HG03066 (cell line): ENCODE measurements at regions not wholly inside any gene's neighbourhood (a gene's known extent, or its start where the extent isn't known, plus 50 kb on each side); places are given as distances from the start of the nearest gene placed in this dataset.
"Not testable (repeated sequence)": the region's sequence is repeated elsewhere in the genome, so short reads cannot be mapped to it uniquely, and the experiment has no call there.

Experiments
- ATAC-seq: cut with Tn5 transposase; IDR thresholded peaks from one replicate; pipeline ENCODE4 v1.9.1; 2021; ENCODE audit warnings: low read depth; ENCODE audit not compliant: unreplicated experiment

DNA sequence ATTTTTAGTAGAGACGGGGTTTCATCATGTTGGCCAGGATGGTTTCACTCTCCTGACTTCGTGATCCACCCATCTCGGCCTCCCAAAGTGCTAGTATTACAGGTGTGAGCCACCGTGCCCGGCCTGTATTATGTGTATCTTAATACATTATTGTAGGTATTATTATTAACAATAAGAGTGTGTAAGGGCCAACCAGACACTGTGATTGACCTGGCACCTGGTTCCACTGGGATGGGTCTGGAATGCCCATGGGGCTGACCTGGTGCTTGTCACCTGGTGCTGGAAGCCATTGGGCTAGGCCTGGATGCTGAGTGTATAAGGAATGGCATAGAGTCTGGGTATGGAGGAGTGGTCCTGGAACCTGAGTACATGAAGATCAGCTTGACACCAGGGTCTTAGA is 906.9 kb upstream of the TMEFF2 start:
- ATAC-seq, result no peak

DNA sequence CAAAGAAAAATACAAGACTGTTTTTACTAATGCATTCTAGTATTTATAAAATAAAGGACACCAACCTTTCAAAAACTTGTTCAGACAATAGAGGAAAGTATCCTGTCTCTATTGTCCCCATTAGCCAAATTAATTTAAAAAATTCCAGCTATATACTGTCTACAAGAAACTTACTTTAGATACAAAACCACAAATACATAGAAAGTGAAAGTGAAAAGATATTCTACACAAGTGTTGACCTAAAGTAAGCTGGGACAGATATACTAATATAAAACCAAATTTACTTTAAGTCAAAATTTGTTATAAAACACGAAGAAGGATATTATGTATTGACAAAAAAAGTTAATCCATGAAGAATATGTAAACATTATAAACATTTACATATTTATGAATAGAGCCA is 893.3 kb upstream of the TMEFF2 start:
- ATAC-seq, result no peak

DNA sequence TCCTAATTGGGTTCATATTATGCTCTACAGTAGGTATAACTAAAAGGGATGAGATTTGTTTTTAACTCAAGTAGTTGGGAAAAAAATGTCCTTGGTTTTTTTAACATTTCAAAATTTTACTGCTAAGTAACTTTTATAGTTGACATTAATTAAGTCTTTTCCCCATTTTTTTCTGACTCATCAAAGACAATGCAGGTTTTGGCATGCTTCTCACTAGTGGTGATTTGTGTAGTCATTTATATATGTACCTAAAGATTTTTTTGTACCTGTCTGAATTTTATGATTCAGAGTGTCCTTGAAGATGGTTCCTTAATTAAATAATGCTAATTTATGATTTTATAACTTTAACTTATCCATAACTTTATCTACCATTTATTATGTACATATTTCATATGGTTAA is 882.3 kb upstream of the TMEFF2 start:
- ATAC-seq, result no peak

DNA sequence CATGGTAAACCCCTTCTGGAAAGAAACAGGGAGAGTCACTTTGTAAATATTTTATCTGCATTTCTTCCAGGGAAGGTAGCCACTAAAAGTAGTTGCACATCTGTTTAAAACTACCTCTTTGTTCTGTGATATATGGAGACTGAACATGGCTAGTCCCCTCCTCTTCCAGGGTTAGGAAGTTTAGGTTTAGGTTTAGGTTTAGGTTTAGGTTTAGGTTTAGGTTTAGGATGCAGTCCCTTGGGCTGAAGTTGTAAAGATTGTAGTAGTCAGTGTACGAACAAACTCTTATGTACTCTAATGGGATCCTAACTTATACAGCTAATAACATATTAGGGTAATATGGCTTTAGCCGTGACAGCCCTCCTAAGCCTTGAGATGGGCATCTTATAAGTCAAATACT is 880.2 kb upstream of the TMEFF2 start:
- no peak for ATAC-seq

DNA sequence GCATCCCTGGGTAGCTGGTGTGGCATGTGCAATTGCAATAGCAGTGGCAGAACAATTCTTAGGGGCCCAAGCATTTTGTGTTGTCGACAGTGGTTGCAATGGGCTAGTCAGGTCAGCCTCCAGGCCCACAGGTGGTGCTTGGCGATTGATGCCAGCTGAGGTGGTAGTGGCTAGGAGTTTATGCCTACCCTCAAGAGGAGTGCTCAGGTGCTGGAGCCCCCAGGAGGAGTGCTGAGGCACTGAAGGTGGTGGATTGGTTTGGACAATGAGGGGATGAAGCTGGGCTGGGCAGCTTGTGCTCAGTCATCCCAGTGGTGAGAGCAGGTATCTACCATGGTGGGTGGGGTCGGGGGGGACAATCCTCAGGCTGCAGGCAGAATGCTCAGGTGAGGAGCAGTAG is 877.9 kb upstream of the TMEFF2 start:
- ATAC-seq, result no peak

DNA sequence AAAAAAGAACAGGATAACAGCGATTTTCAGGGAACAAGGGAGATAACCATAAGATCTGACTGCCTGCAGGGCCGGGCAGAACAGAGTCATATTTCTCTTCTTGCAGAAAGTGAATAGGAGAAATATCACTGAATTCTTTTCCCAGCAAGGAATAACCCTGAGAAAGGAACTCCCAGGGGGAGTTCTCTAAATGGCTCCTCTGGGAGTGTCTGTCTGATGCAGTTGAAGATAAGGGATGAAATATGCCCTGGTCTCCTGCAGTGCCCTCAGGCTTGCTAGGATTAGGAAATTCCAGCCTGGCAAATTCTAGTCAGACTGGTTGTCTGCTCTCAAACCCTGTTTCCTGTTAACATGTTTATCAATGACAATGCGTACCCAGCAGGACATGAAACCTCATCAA is 830.8 kb upstream of the TMEFF2 start:
- not testable (repeated sequence) for ATAC-seq

DNA sequence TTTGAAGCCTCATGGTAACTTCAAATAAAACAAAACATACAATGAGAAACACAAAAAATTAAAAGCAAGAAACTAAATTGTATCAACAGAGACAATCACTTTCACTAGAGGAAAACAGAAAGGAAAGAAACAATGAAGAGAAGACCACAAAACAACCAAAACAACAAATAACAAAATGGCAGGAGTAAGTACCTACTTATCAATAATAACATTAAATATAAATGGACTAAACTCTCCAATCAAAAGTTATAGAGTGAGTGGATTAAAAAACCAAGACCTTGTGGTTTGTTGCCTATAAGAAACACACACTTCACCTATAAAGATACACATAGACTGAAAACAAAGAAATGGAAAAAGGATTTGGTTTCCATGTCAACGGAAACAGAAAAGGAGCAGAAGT is 830.1 kb upstream of the TMEFF2 start:
- ATAC-seq, result no peak

DNA sequence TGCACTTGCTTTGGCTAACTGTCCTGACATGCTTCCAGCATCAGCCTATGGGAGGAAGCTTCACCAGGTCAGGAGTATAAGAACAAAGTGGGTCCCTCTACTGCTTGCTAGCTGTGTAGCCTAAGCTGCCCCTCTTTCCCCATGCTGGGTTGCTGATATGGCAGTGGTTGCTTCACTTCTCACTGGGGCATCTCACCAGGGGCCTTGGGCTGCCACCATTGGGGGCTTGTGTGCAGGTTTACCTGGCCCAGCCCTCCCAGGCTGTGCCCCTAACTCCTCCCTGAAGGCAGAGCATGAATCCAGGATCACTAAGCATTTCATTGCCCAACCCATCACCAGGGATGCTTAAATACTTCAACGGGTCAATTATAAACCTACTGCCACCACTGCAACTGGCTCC is 817.1 kb upstream of the TMEFF2 start:
- ATAC-seq, result no peak

DNA sequence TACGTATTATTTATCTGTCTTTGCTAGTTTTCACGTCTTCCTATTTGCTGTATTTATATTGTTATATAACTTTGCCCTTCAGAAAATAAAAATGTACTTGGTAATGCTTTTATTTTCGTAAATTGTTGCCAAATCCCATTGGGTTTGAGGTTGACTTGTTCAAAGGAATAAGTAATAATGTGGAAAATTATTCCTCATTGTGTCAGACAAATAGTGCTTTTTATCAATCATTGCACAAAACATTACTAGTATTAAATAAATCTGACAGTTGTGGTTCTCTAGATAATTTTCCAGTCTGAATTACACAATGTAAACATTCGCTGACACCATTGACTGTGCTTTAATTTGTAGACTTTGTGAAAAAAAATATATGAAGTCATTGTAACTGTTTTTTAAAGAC is 798.3 kb upstream of the TMEFF2 start:
- no peak for ATAC-seq

DNA sequence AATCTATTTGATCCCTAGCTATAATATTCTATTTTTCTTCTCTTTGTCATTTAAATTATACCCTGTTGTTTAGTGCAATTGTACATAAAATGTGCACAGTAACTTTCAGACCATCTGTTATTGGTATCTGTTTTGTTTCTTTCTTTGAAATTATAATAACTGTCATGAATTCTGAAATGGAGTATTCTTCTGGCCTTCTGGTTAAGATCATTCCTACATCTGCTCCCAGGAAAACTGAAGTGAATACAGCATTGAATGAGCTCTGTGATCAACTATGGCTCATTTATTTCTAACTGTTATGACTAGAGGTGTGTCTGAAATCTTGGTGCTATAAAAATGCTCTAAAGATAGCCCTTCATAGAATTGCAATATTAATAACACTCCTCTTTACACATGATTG is 788.4 kb upstream of the TMEFF2 start:
- no peak for ATAC-seq

DNA sequence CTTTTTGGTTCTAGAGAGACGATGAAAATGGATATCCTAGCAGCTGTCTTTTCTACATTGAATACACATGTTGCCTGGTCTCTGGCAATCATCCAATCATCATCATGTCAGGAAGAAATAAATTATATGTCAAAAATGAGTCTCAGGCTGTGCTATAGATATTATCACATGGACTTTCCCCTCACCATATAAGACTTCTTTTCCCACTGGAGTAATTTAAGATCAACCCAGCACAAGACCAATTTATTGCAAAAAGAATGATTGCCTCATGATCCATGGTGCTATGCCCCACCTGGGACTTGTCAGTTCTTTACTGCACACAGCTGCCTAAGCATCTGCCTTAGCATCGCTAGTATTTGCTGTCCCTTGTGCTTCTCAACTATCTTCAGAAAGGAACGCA is 783.7 kb upstream of the TMEFF2 start:
- no peak for ATAC-seq

DNA sequence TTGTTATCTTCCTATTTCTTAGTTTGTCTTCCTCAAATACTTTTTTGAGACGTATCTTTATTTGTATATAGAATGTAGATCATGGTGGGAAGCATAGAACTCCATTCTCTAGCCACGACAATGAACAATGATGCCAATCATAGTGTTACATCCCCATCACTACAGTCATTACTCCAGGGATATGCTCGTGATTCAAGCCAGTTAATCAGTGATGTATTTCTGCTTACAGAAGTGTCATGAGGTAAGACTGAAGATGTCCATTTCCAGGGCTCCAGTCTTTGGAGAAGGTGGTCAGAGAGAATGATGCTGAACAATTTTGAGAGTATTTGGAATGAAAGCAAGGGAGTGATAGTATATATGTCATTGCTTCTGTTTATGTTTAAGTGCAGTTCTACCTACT is 777.2 kb upstream of the TMEFF2 start:
- no peak for ATAC-seq

DNA sequence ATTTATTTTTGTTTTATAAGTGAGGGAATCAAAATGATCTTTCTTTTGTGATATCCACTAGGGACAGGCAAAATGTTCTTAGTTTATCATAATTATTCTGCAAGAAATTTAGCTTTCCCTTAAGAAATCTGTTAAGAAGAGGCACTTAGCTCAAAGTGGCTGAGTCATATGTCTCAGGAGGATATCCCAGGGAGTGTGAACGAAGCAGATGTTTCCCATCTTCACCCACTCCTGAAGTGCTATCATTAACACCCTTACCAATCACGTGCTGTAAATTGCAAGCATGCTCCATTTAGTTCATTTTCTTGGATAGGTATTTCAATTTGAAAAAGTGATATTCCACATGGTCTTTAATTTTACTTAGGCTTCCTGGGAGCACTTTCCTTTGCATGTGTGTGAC is 774.3 kb upstream of the TMEFF2 start:
- no peak for ATAC-seq

DNA sequence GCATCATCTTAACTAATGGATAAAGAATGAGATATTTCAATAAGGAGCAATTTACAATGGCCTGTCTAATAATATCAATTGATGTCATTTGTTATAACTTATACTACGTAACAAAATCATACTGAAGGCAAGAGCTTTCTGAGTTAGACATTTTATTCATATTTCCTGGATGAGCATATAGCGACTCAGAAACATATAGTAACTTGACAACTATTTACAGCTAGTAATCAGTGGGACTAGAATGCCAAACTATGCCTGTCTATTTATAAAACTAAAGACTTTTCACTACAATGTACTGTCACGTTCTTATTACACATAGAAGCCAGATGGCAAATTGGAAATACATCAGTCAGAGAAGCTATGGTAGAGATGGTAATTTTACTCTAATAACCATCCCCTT is 766.2 kb upstream of the TMEFF2 start:
- ATAC-seq, result no peak

DNA sequence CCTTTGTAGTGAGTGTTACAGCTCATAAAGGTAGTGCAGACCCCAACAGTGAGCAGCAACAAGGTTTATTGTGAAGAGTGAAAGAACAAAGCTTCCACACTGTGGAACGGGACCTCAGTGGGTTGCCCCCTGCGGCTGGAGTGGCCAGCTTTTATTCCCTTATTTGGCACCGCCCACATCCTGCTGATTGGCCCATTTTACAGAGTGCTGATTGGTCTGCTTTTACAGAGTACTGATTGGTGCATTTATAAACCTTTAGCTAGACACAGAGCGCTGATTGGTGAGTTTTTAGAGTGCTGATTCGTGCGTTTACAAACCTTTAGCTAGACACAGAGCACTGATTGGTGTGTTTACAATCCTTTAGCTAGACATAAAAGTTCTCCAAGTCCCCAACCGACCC is 763.9 kb upstream of the TMEFF2 start:
- ATAC-seq, result not testable (repeated sequence)

DNA sequence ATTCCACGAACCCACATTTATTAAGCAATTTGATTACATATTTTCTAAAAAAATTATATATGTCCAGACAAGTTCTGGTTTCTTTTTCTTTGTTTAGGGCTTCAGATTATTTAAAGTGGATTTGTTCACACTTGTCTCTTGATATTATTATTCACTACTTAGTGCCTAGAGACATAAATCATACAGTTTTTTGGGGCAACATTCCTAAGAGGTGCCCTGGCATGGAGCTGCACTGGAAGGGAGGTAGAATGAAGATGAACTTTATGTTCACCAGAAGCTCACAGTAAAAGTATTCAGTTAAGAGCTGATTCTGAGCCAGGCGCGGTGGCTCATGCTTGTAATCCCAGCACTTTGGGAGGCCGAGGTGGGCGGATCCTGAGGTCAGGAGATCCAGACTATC is 762.7 kb upstream of the TMEFF2 start:
- no peak for ATAC-seq

DNA sequence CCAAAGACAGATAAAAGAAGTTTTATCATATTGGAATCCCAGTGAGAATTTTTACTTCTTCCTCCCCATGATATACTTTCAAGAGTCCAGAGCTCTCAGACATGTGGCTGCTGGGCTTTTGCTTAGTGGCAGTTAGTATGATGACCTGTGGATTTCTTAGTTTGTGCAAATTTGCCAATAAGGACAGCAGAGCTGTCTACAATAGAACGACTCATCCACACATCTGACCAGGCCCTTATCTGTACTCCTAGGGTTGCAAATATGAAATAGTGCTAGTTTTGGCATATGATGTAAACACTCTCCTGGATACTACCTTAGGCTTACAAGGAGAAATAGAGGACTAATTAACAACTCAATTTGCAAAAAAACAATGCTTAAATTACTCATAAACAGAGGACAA is 758.4 kb upstream of the TMEFF2 start:
- no peak for ATAC-seq

DNA sequence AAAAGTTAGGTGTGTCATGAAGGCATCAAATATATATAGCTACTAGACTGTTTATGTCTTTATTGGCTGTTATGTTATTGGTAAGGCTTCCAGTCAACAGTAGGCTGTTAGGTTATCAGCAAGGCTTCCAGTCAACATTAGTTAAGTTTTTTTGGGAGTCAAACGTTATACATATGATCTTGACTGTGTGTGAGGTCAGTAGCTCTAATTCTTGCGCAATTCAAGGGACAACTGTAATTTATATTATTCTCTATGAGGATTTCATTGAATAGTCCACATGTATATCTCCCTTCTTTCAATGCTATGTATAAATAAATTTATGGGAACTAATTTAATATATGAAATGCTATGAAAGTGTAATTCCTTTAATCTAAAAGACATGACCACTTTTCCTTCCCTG is 757.5 kb upstream of the TMEFF2 start:
- ATAC-seq, result no peak

DNA sequence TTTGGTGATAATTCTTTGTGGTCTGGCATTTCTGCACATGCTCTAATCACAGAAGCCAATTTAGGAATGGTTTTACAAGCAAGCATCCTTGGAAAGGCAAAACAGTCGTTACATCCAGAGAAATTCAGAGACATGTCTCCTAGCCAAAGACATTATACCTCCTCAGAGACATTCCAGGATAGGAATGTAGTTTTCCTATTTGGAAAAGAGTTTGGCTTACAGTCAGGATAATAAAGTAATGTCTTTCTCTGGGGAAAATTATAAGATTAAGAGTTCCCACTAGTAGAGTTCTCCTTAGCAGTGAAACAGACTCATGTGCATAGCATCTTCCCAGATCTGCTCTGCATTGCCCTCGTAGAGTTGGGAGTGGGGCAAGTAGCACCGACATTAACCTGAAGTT is 753.6 kb upstream of the TMEFF2 start:
- no peak for ATAC-seq

DNA sequence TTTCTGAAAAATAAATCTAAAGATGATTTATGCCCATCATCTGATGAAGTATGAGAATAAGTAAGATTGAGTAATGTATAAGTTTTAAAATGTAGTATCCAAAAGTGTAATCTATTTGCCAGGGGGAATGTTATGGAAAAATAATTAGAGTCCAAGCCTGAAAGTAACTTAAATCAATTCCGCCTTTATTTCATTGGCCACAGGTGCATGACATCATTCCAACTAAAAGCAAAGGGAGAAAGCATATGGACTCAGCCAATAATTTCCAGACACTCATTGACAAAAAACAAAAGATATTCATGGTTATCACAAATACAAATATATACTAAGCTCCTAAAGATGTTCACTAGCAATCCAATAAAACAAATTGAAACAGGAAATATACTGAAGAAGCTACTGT is 752.6 kb upstream of the TMEFF2 start:
- ATAC-seq, result no peak

DNA sequence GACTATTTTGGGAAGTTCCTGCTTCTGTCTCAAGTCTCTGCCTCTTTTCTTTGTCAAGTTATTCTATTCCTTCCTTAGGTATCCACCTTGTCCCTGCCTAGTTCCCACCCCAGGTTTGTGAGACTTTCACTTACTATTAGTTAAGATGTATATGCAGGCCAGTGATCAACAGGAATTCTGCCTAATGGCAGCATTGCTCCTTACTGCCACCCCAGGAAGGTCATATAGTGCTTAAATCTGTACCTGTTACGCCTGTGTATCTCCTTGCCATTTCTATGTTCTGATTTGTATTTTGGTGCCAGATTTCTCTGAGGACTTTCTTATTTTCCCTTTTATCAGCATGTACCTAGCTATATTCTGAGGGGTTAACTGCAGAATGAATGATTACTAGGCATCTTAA is 746.0 kb upstream of the TMEFF2 start:
- ATAC-seq, result no peak

DNA sequence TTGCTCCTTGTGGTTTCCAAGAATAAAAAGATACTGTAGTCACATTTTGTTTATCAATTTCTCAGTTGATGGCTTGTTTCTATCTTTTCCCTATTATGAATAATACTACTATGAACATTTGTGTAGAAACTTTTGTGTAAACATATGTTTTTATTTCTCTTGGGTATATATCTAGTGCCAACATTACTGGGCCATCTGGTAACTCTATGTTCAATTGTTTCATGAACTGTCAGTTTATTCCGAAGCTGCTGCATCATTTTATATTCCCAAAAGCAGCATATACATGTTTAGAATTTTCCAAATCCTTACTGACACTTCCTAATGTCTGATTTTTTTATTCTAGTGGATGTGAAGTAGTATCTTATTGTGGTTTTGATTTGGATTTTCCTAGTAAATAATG is 737.6 kb upstream of the TMEFF2 start:
- ATAC-seq, result no peak

DNA sequence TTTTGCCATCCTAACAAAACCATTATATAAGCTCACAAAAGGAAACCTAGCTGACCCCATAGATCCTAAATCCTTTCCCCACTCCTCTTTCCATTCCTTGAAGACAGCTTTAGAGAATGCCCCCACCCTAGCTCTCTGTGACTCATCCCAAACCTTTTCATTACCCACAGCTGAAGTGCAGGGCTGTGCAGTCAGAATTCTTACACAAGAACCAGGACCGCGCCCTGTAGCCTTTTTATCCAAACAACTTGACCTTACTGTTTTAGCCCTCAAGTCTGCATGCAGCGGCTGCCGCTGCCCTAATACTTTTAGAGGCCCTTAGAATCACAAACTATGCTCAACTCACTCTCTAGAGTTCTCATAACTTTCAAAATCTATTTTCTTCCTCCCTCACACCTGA is 726.9 kb upstream of the TMEFF2 start:
- not testable (repeated sequence) for ATAC-seq

DNA sequence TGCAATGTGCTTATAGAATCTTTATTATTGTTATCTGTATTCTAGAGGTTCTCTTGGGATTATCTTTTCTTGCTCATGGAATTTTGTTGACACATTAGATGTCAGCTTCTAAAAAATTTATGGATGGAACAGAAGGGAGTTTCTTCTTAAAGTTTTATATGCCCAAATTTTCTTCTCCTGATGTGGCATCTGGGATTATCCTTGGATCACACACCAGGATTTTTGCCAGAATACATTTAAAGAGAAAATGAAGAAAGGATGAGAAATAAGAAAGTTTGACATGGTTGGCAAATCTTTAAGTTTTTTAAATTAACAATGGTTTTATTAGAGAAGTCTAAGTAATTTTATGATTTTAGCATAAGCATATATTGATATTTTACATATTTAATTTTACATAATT is 706.7 kb upstream of the TMEFF2 start:
- ATAC-seq, result no peak
